GM12864 (cell line): ENCODE measurements at regions not wholly inside any gene's neighbourhood (a gene's known extent, or its start where the extent isn't known, plus 50 kb on each side); places are given as distances from the start of the nearest gene placed in this dataset.
"Not testable (repeated sequence)": the region's sequence is repeated elsewhere in the genome, so short reads cannot be mapped to it uniquely, and the experiment has no call there.

ENCODE experiments used
- DNase-seq: peaks from one replicate; pipeline ENCODE4 v3.0.0-alpha.2; 2011; ENCODE audit warnings: low read depth
- H3K4me3 ChIP-seq: 2 replicates; pipeline ENCODE4 v1.5.1; 2011; ENCODE audit warnings: mild to moderate bottlenecking, low read depth, low read length, control low read depth
- TF ChIP-seq, protein P1 (sequence below): IDR thresholded peaks from 2 replicates; pipeline ENCODE4 v1.5.1; 2011; ENCODE audit warnings: low read depth, mild to moderate bottlenecking, moderate library complexity, low read length, control low read depth, inconsistent platforms; ENCODE audit errors: missing control alignments

DNA sequence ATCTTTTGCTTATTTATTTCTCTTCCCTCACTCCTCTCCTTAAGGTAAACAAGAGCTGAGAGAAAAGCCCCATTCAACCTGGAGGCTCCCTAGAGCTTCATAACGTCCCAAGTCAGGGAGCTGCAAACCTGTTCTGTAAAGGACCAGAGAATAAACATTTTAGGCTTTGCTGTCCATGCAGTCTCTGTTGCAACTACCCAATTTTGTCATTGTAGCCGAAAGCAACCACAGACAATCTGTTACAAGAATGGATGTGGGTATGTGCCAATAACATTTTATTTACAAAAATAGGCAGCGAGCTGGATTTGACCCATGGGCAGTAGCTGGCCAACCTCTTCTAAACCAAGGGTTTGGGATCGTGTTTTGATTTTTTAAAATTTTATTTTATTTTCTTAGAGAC lies 71.3 kb upstream of the TBL1X start:
- TF ChIP-seq, protein P1, sequence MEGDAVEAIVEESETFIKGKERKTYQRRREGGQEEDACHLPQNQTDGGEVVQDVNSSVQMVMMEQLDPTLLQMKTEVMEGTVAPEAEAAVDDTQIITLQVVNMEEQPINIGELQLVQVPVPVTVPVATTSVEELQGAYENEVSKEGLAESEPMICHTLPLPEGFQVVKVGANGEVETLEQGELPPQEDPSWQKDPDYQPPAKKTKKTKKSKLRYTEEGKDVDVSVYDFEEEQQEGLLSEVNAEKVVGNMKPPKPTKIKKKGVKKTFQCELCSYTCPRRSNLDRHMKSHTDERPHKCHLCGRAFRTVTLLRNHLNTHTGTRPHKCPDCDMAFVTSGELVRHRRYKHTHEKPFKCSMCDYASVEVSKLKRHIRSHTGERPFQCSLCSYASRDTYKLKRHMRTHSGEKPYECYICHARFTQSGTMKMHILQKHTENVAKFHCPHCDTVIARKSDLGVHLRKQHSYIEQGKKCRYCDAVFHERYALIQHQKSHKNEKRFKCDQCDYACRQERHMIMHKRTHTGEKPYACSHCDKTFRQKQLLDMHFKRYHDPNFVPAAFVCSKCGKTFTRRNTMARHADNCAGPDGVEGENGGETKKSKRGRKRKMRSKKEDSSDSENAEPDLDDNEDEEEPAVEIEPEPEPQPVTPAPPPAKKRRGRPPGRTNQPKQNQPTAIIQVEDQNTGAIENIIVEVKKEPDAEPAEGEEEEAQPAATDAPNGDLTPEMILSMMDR = no peak
- no peak overlapping the region for H3K4me3 ChIP-seq
- no peak for DNase-seq

DNA sequence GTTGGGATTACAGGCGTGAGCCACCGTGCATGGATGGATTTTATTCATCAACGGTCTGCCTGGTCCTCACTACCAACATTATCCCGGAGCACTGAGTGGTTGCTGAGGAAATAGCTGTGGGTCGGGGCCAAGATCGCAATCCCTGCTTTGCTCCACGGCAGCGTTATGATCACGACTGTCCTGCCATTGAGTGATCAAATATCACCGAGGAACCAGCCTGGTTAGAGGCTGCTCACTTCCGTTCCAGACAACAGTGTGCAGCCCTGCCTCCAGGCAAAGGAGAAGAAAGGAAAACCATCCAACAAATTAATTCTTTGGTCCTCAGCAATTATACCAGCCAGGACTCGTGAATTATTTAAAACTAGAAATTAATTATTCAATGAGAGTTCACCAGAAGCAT lies 70.6 kb upstream of the TBL1X start:
- DNase-seq = no peak
- H3K4me3 ChIP-seq = no peak overlapping the region
- TF ChIP-seq, protein P1 = no peak

DNA sequence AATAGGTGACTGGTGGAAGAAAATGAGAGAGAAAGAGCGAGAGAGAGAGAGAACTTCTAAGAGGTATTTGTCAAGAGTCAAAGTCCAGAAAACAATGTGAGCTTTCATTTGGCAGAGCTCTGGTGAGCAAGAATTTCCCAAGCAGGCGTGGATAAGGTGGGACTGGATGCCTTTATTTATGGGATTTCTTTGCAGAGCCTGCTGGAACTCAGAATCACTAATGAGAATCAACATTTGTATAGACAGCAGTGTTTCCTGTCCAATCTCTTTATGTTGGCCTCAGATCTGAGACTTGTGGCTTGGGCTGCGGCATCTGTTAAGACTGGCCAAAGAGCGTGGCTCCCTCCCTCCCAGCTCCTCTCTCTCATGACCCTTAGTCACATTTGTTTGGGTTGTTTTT lies 67.9 kb upstream of the TBL1X start:
- DNase-seq = no peak
- TF ChIP-seq, protein P1 = no peak
- no peak overlapping the region for H3K4me3 ChIP-seq

DNA sequence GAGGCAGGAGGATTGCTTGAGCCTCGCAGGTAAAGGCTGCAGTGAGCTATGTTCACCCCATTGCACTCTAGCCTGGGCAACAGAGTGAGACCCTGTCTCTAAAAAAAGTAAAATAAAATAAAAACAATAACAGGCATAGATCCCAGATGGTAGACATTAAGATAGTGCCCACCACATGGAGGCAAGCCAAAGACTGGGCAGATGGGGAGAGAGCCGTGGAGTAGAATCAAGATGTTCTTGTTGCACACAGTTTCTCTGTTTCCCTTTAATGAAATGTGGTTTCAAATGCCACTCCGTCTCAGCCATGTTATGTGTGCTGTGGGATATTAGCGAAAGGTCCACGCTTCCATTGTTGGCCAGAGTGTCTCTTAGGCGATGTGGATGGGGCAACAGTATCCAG lies 63.8 kb upstream of the TBL1X start:
- TF ChIP-seq, protein P1 = no peak
- DNase-seq = no peak
- H3K4me3 ChIP-seq = no peak overlapping the region

DNA sequence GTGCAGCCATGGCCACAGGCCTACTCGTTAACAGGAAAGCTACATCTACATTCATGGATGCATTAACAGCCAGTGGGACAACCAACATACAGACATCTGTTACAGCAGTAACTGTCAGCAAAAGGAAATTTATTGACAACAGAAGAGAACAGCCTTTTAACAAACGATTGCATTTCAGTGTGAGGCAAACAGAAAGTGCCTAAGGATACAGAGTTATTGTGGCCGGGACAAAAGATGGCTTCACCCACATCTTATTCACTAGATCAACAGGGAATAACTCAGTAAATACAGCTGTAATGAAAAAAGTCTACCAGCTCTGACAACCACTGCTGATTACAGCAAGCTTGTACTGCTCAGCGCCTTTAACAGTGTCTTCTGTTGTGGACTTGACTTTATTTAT lies 61.5 kb upstream of the TBL1X start:
- TF ChIP-seq, protein P1 = no peak
- DNase-seq = no peak
- H3K4me3 ChIP-seq = no peak overlapping the region

DNA sequence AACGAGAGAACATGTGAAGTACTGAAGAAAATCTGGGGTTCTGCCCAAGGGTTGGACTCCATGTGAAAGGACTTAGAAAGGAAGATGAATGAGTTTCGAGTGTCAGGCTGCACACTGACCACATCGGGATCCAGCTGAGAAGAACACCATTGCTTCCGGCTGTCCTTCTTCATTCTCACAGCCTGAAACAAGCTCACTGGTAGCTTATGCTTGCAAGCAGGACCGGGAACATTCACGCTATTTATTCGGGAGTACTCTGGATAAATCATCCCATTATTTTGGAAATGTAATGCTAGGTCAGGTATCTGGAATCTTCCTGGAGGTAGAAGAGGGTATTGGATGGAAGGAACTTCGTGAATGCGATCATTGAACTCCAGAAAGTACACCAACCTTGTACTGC lies 59.2 kb upstream of the TBL1X start:
- DNase-seq, H3K4me3 ChIP-seq: not testable (repeated sequence)

DNA sequence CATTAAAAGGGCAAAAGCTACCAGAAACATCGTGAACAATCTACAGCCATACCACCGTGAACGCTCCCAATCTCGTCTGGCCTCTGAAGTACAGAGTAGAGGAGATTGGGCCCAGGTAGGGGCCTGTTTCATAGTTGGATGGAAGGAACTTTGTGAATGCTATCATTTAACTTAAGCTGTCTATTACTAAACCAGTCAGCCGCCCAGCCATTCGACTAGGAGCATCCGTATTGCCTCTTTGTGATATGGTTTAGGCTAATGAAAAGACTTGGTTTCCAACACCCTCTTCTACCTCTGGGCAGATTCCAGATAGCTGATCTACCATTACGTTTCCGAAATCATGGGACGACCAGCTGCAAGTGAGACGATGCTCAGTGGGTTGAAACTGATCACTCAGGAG lies 54.0 kb upstream of the TBL1X start:
- not testable (repeated sequence) for DNase-seq

DNA sequence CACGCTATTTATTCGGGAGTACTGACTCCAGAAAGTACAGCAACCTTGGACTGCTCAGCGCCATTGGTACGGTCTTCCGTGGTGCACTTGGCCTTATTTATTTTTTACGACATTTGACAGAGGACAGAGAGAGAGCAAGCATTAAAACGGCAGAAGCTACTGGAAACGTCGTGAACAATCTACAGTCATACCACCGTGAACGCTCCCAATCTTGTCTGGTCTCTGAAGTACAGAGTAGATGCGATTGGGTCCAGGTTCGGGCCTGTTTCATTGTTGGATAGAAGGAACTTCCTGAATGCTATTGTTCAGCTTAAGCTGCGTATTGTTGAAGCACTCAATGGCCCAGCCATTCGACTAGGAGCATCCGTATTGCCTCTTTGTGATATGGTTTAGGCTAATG lies 53.2 kb upstream of the TBL1X start:
- H3K4me3 ChIP-seq, DNase-seq: not testable (repeated sequence)

More for the DNA sequence above, 54.0 kb upstream of the TBL1X start:
- not testable (repeated sequence) for H3K4me3 ChIP-seq

DNA sequence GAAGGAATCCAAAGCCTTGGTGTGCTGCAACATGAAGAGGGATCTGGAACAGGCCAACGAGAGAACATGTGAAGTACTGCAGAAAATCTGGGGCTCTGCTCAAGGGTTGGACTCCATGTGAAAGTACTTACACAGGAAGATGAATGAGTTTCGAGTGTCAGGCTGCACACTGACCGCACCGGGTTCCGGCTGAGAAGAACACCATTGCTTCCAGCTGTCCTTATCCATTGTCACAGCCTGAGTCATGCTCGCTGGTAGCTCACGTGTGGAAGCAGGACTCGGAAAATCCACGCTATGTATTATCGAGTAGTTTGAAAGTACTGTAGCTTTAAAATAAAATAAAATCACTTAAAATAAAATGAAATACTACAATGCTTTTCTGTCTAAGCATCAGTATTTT lies 50.4 kb upstream of the TBL1X start:
- H3K4me3 ChIP-seq = no peak overlapping the region
- TF ChIP-seq, protein P1 = no peak
- DNase-seq = no peak
